Urothelium cell line (cell line): ENCODE measurements at regions not wholly inside any gene's neighbourhood (a gene's known extent, or its start where the extent isn't known, plus 50 kb on each side); places are given as distances from the start of the nearest gene placed in this dataset.

Source experiments
- DNase-seq: peaks from one replicate; pipeline ENCODE4 v3.0.0; 2011; ENCODE audit warnings: low spot score, mixed read lengths
- FAIRE-seq: peaks from 2 replicates; lab custom pipeline; 2011; peaks lifted over from hg19 to GRCh38; lab: Jason Lieb, UNC

DNA sequence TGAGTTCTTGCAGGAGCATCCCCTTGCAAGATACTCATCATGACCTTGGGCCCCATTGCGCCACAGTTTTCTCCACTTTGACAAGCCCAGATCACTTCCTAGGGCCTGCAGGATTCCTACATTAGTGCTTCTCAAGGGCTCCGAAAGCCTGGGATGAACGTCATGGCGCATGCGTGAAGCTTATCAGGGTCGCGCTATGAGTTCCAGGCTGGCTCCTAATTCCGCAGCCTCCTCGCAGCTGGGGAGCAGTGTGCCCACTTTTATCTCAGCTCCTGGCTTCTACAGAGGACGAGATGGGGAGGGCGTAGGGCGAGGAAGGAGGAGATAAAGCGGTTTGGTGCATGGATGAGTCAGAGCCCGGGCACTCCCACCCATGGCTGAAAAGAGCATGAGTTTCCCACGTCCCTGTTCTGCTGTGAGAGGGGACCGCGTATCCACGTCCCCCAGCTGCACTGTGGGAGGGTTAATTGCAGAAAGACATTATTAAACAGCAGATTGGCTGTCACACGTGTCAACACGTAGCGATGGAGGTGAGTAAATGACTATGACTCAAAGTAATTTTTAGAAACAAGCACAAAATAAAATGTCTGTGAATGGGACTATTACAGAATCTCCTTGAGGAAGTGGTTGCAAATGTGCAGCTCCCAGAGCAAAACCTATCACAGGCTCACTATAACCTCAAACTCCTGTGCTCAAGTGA lies 72.9 kb upstream of the DSP start:
- FAIRE-seq (no peak), DNase-seq (peak; percentile 74)

DNA sequence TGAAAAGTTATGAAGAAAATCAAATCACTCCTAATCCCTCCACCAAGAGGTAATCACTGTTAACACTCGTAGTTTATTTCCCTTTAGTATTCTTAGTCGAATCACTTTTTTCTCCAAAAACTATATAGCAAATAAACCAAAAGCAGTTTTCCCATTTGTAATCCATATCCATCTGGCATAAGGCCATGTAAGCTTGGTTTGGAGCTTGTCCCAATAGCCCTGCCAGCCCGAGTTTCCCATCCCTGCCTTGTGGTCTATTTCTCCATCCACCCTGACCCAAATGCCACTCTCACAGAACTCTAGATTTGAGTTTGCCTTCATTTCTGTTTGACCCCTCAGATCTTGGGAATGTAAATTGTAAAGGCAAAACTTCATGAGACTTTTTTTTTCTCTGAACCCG lies 71.8 kb upstream of the DSP start:
- DNase-seq, result no peak
- no peak for FAIRE-seq

DNA sequence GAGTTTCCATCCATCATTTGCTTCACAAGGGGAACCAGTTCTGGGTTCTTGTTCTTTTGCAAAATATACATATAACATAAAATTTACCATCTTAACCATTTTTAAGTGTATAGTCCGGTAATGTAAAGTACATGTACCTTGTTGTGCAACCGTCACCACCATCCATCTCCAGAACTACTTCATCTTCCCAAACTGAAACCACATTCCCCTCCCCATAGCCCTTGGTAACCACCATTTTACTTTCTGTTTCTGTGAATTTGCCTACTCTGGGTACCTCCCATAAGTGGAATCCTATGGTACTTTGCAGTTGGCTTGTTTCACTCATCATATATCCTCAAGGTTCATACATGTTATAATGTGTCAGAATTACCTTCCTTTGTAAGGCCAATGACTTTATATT lies 70.3 kb upstream of the DSP start:
- DNase-seq (no peak), FAIRE-seq (no peak)

DNA sequence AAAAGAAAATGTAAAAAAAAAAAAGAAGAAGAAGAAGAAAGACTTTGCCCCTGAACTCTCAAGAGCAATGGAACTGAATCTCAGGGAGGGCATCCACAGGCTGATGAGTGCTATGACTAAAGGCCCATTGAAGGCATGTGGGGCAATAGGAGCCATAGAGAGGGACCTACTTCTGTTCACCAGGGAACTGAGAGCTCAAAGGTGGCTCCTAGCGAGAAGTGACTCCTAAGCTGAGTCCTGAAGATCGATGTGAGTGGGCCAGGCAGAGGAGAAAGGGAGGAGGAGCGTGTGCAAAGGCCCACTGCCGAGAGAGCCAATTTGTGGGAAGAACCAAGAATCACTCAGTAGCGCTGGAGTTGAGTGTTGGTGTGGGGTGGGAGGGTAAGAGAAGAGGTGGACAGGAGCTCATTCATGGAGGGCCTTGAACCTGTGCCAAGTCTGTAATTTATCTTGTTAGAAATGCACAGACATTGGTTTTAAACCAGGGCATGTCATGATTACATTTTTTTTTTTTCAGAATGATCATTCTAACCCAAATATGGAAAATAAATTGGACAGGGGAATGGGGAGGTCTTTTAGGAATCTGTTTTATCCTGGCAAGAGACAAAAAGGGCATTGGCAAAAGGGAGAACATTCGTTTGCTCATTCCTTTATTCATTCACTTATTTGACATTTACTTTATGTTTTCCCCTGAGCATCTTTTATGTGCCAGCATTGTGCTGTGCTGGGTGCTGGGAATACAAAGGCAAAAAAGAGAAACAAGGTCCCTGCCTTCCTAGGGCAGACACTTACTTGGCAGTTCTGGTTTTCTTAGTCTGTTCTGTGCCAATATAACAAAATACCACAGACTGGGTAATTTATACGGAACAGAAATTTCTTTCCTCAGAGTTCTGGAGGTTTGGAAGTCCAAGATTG lies 67.4 kb upstream of the DSP start:
- DNase-seq (no peak), FAIRE-seq (no peak)

DNA sequence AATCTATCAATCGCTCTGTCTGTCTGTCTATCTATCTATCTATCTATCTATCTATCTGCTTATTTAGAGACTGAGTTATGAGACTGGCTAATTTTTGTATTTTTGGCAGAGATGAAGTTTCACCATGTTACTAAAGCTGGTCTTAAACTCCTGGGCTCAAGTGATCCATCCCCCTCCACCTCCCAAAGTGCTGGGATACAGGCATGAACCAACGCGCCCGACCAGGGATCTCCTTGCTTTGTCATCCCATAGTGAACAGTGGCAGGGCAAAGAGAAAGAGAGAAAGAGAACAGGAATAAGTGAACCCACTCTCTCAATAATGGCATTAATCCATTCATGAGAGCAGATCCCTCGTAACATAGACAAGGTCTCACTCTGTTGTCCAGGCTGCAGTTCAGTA lies 66.4 kb upstream of the DSP start:
- FAIRE-seq (no peak), DNase-seq (no peak)

DNA sequence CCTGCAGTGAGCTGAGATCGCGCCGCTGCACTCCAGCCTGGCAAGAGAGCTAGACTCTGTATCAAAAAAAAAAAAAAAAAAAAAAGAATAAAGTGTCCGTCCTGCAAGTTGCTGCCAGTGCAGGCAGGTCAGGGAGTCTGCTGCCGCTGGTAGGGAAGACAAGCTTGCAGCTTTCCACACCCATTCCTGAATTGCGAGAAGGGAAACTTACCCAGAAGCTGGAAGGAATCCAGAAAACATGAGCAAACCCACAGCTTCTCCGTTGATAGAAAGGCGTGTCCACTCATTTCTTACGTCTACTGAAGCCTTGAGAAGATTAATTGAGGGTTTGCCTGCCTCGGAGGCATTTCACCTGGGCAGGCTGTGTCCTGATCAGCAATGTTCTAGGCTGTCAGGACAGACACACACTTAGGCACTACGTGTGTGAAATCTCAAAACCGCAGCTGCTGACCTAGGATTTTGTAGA lies 61.6 kb upstream of the DSP start:
- no peak for FAIRE-seq

DNA sequence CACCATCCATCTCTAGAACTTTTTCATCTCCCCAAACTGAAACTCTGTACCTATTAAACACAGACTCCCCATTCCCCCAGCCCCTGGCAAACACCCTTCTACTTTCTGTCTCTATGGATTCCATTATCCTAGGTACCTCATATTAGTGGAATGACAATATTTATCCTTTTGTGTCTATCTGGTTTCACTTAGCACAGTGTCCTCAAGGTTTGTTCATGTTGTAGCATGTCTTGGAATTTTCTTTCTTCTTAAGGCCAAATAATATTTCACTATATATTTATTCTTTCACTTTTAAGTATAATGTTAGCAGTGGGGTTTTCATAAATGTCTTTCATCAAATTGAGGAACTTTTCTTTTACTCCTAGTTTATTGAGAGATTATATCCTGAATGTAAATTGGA lies 56.8 kb upstream of the DSP start:
- no peak for DNase-seq
- FAIRE-seq, result no peak

More for the DNA sequence above, 61.6 kb upstream of the DSP start:
- peak; percentile 66 for DNase-seq

DNA sequence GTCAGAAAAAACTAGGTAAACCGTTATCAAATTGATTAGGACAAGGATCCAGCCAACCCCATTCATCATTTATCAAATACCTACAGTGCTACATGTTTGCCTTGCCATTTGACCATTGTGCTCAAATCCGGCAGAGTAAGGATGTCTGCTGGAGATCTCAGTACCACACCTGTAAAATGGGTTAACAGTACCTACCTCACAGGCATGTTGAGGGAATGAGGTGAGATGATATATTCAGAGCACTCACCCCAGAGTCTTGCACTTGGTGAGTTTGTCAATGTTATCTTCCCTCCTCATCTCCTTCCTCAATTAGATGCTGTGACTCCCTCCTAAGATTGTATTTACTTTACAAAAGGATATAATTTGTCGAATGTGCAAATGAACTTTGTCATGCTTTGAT lies 54.5 kb upstream of the DSP start:
- FAIRE-seq, result no peak

DNA sequence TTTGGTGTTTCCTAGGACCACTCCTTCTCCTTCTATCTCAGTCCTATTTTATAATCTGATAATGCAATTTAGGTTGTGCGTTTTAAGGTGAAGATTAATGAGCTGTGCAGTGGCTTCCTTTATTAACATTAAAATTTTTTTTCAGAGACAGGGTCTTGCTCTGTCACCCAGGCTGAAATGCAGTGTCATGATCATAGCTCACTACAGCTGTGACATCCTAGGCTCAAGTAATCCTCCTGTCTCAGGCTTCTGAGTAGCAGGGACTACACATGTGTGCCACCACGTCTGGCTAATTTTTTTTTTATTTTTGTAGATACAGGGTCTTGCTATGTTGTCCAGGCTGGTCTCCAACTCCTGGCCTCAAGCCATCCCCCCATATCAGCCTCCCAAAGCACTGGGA lies 53.0 kb upstream of the DSP start:
- no peak for FAIRE-seq
- no peak for DNase-seq

More for the DNA sequence above, 54.5 kb upstream of the DSP start:
- DNase-seq, result no peak

DNA sequence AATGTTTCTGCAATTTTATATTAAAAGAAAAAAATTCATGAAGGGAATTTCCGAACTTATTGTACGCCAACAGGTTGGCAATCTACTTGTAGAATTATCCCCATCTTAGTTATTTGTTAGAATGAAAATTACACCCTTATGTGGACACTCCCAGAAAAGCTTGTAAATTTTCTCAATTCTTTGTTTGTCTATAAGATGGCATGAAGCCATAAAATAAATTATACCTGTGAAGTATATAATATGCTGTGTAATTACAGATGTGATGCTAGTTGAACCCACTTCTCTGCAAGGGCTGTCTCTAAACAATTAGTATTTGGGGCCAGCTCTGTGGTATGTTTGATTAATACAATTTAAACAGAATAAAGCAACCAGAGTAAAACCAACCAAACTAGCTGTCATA lies 52.1 kb upstream of the DSP start:
- FAIRE-seq (no peak), DNase-seq (no peak)
